Omental fat pad (tissue), 3 donors: ENCODE measurements at regions not wholly inside any gene's neighbourhood (a gene's known extent, or its start where the extent isn't known, plus 50 kb on each side); places are given as distances from the start of the nearest gene placed in this dataset.

Source experiments
- ATAC-seq: fragments of 150-250 bp; one replicate; pipeline ENCODE4 v1.9.1; 2016; ENCODE audit warnings: mild to moderate bottlenecking, moderate library complexity; ENCODE audit not compliant: low FRiP score
- DNase-seq: peaks from one replicate; pipeline ENCODE4 v3.0.0-alpha.2; 2019; ENCODE audit warnings: low spot score
- CTCF ChIP-seq, 3 donors: fragments of 450-650 bp; IDR thresholded peaks; one replicate each; pipeline ENCODE4 v1.5.1; 2016 to 2017; ENCODE audit warnings: antibody characterized with exemption in 3 of 3, mild to moderate bottlenecking in 3 of 3, moderate library complexity in 2 of 3

- ATAC-seq (no peak), DNase-seq (no peak)
- no peak for TF ChIP-seq CTCF (IDR thresholded peaks at IDR 0.05)
Measured at GRCh38 chr3:110093812-110094401, 756.6 kb upstream of the DPPA4 start.

GRCh38 chr3:110099711-110100110 lies 762.4 kb upstream of the DPPA4 start:
- no peak for TF ChIP-seq CTCF (IDR thresholded peaks at IDR 0.05)
- no peak for ATAC-seq
- no peak for DNase-seq

GRCh38 chr3:110101361-110101760 lies 764.0 kb upstream of the DPPA4 start:
- no peak for TF ChIP-seq CTCF (IDR thresholded peaks at IDR 0.05)
- ATAC-seq (no peak), DNase-seq (no peak)

GRCh38 chr3:110106805-110107204 lies 769.5 kb upstream of the DPPA4 start:
- TF ChIP-seq CTCF (IDR thresholded peaks at IDR 0.05), result no peak
- DNase-seq (no peak), ATAC-seq (no peak)

- TF ChIP-seq CTCF (IDR thresholded peaks at IDR 0.05), result no peak
- ATAC-seq, result no peak
- no peak for DNase-seq
Measured at GRCh38 chr3:110123946-110124345, 786.6 kb upstream of the DPPA4 start.

- no peak for ATAC-seq
- DNase-seq, result no peak
- no peak for TF ChIP-seq CTCF (IDR thresholded peaks at IDR 0.05)
Measured at GRCh38 chr3:110126065-110126464, 788.7 kb upstream of the DPPA4 start.

GRCh38 chr3:110133971-110134370 lies 796.6 kb upstream of the DPPA4 start:
- no peak for ATAC-seq
- no peak for DNase-seq
- no peak for TF ChIP-seq CTCF (IDR thresholded peaks at IDR 0.05)
